HK-2 (cell line): ENCODE measurements at regions not wholly inside any gene's neighbourhood (a gene's known extent, or its start where the extent isn't known, plus 50 kb on each side); places are given as distances from the start of the nearest gene placed in this dataset.
A peak's percentile ranks its signal among the peaks of the same experiment; 100 is the strongest.
"Not testable (repeated sequence)": the region's sequence is repeated elsewhere in the genome, so short reads cannot be mapped to it uniquely, and the experiment has no call there.

Experiments
- DNase-seq: peaks from one replicate; pipeline ENCODE4 v3.0.0-alpha.2; 2018; ENCODE audit not compliant: unreplicated experiment

GRCh38 chr2:146984014-146984413, 860.8 kb upstream of the ACVR2A start:
- DNase-seq, result no peak

DNA sequence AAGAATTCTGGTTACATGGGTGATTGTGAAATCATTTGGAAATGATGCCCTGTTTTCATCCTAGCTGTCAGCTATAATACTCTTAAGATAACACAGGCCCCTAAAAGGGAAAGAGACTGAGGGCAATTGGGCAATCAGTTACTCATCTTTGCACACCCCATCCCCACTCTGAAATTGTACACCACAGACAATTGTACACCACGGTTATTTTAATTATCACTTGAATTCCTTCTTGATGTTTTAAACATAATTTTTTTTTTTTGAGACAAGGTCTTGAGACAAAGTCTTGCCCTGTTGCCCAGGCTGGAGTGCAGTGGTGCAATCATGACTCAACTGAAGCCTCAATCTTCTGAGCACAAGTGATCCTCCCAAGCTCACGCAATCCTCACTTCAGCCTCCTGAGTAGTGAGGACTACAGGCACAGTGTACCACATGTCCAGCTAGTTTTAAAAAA, 862.4 kb upstream of the ACVR2A start:
- no peak for DNase-seq

DNA sequence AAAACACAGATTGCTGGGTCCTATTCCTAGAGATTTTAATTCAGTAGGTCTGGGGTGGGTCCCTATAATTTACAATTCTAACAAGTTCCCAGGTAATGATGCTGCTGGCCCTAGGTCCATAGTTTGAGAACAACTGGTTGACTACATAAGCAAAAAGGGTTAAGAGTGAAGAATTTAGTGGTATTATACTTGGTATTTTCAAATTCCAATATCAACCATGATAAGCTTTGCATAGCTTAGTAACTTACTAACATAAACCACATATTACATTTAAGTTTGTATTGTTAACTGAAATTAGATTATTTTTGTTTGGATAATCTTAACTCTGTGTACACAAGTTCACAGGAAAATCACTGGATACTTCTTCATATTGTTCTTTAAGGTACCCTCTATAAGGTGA, 862.9 kb upstream of the ACVR2A start:
- DNase-seq, result no peak

- no peak for DNase-seq
These were observed 865.1 kb upstream of the ACVR2A start for GRCh38 chr2:146979746-146980145.

DNA sequence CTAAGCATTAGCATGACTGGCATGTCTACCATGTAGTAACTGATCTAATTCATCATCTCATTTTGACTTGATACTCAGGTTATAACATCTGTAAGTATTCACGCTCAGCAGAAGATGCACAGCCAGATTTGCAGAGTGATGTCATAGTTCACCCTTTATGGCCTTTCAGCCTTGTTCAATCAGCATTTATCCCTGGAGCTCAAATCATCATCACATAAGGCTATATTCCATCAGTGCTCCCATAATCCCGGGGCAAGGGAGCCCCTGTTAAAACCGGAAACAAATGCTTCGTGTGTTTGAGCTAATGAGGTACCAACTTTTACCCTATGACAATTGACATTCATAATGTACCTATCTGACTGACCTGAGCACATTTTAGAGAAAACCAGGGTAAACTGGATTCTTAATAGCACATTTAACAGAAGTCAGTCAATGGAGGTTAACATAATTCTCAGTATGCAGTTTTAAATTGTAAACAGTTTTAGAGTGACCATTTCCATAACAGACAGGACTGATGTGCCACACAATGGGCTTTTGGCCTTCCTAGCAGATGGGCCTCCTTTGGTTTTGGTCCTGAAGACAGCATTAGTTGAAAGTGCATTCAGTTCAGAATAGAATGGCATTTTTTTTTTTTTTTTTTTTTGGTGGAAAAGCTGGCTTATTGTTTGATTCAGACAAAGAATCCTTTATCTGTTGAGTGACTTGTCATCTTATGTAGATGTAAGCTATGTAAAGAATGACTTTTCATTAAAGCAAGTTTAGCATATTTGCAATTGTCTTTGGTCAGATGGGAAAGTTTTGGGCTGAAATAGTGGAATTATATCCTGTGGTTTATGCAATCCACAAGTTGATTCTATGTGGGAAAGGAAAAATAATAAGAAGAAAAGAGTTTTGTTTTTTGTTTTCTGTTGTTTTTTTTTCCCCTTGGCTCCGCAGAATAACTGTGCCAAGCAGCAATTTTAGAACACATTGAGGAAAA, 866.0 kb upstream of the ACVR2A start:
- DNase-seq, result no peak

DNA sequence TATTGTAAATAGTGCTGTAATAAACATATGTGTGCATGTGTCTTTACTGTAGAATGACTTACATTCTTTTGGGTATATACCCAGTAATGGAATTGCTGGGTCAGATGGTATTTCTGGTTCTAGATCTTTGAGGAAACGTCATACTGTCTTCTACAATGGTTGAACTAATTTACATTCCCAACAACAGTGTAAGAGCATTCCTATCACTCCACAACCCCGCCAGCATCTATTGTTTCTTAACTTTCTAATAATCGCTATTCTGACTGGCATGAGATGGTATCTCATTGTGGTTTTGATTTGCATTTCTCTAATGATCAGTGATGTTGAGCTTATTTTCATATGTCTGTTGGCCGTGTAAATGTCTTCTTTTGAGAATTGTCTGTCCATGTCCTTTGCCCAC, 873.8 kb upstream of the ACVR2A start:
- not testable (repeated sequence) for DNase-seq

GRCh38 chr2:146969703-146970102, 875.1 kb upstream of the ACVR2A start:
- DNase-seq, result not testable (repeated sequence)

GRCh38 chr2:146964494-146964893, 880.3 kb upstream of the ACVR2A start:
- no peak for DNase-seq

DNA sequence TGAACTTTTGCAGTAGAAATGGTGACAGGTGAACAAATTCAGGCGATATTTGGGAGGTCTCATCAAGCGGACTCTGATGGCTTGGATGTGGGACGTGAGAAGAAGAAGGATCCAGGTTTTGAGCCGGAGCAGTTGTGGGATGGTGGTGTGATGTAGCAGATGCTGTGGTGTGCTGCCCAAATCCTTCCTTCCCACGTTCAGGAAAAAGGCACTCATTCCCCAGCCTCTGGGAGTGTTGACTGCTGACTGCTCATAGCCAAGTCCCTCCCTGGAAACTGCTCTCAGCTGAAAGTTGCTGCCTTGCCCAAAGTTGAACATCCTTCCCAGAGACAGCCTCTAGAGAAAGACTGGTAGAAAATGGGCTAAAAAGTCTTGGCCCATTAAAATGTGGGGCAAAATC, 890.3 kb upstream of the ACVR2A start:
- DNase-seq, result no peak

DNA sequence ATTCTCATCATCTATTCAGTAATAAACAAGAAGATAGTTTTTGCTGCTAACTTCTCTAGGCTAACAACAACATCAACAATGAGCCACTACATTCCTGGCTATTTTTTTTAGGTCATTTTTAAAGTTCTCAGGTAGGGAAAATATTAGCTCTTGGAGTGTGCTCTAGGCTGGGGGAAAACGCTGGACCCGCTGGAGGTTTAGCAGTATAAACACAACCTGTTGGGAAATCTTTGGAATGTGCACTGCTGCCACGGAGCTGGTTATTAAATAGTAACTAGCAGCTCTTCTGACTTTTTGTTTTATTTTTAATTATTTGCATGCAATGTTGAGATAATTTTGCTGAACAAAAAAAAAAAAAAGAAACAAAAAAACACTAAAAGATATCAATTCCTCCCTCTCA, 892.1 kb upstream of the ACVR2A start:
- no peak for DNase-seq

- no peak for DNase-seq
These were observed 893.9 kb upstream of the ACVR2A start for GRCh38 chr2:146950911-146951310.

- no peak for DNase-seq
These were observed 894.5 kb upstream of the ACVR2A start for GRCh38 chr2:146950361-146950760.

- no peak for DNase-seq
These were observed 895.4 kb upstream of the ACVR2A start for GRCh38 chr2:146949400-146949799.

DNA sequence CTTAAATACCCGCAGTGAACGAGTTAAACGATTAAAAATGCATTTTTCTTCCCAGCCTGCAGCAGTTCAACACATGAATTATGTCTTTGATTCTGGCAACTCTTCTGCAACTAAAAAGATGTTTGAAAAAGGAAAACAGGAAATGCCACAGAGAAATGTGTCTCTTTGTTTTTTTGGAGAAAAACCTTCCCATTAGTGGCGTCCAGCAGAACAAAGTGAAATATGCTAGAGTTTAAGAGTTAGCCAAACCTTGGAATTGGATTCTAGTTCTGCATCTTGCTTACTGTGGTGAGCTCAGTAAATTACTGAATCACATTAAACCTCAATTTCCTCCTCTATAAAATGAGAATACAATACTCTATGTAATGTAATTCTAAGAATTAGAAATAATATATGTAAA, 900.2 kb upstream of the ACVR2A start:
- DNase-seq, result no peak

DNA sequence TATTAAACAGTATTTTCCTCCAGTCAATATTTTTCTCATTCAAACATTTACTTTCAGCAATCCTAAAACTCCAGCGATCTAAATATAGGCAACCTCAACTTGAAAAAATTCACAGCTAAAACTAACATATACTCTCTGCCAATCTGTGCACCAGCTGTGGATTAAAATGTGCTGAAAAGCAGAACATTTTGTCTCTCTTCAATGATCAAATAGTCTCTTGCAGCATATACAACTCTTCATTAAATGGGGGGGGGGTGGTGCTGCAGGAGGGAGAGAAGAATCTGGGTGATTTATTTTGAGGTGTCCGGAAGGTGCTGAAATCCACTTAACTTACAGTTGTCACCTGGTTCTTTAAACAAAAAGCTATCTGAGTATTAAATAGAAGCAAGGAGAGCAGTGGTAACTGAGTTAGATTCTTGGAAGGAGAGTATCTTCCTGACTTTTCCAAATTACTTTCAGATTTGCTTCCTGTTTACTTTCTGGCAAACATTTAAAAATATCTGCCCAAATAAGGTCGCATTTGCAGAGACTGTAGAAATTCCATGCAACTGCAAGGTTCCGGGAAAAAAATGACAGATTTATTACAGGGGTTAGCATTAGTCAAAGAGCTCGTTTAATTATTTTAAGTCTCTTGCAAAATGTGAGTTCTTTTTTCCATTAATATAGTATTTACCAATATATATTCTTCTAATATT, 904.7 kb upstream of the ACVR2A start:
- DNase-seq, result no peak

GRCh38 chr2:146934921-146935320, 909.9 kb upstream of the ACVR2A start:
- DNase-seq, result no peak

- DNase-seq, result no peak
These were observed 913.7 kb upstream of the ACVR2A start for GRCh38 chr2:146931109-146931508.

- peak; percentile 35 for DNase-seq
These were observed 917.6 kb upstream of the ACVR2A start for GRCh38 chr2:146927080-146927711.

GRCh38 chr2:146918280-146918679, 926.5 kb upstream of the ACVR2A start:
- DNase-seq, result no peak

- no peak for DNase-seq
These were observed 927.3 kb upstream of the ACVR2A start for GRCh38 chr2:146917431-146918042.

GRCh38 chr2:146916914-146917313, 927.9 kb upstream of the ACVR2A start:
- DNase-seq, result no peak

- DNase-seq, result no peak
These were observed 931.4 kb upstream of the ACVR2A start for GRCh38 chr2:146913476-146913875.
